H1 (cell line): ENCODE measurements at regions not wholly inside any gene's neighbourhood (a gene's known extent, or its start where the extent isn't known, plus 50 kb on each side); places are given as distances from the start of the nearest gene placed in this dataset.

Source experiments
- CTCF ChIA-PET: fragments of 300-600 bp; sonication (Branson Sonifier 250); formaldehyde crosslinking; loops from one replicate; lab custom pipeline; 2021; ENCODE audit not compliant: partially characterized antibody; lab: Charles Lee
- POLR2A ChIA-PET: fragments of 300-600 bp; sonication (Branson Sonifier 250); formaldehyde crosslinking; loops from one replicate; lab custom pipeline; 2021; ENCODE audit warnings: inconsistent platforms; ENCODE audit not compliant: partially characterized antibody; lab: Charles Lee
- DNase-seq, 2 experiments: peaks; one replicate each; pipeline versions ENCODE4 v3.0.0 to v3.0.0-alpha.2; 2010 to 2022; ENCODE audit warnings: low spot score in 2 of 2, low read depth in 1 of 2, mixed read lengths in 1 of 2
- FAIRE-seq: peaks from 2 replicates; lab custom pipeline; 2011; peaks lifted over from hg19 to GRCh38; lab: Jason Lieb, UNC
- H2AFZ ChIP-seq: 2 replicates; pipeline ENCODE4 v1.8.1; 2012; ENCODE audit warnings: low read length, inconsistent platforms
- H2AK5ac ChIP-seq: 2 replicates; pipeline ENCODE4 v1.6.1; 2013; ENCODE audit warnings: low read depth, low read length
- H2BK120ac ChIP-seq: replicated peaks from 2 replicates; pipeline ENCODE3; 2013; ENCODE audit warnings: low read depth, low read length, inconsistent platforms
- H2BK12ac ChIP-seq: 2 replicates; pipeline ENCODE4 v1.6.1; 2013; ENCODE audit warnings: low read depth, low read length
- H2BK15ac ChIP-seq: 2 replicates; pipeline ENCODE4 v1.6.1; 2013; ENCODE audit warnings: low read length
- H2BK20ac ChIP-seq: 2 replicates; pipeline ENCODE4 v1.6.1; 2013; ENCODE audit warnings: low read length
- H2BK5ac ChIP-seq: 2 replicates; pipeline ENCODE4 v1.6.1; 2013; ENCODE audit warnings: low read depth, low read length
- H3K14ac ChIP-seq: 2 replicates; pipeline ENCODE4 v1.6.1; 2013; ENCODE audit warnings: inconsistent platforms; ENCODE audit not compliant: insufficient read length
- H3K18ac ChIP-seq: 2 replicates; pipeline ENCODE4 v1.6.1; 2013; ENCODE audit warnings: low read length; ENCODE audit errors: extremely low read depth
- H3K23ac ChIP-seq: 2 replicates; pipeline ENCODE4 v1.6.1; 2013; ENCODE audit warnings: inconsistent platforms; ENCODE audit not compliant: insufficient read length
- H3K23me2 ChIP-seq: 2 replicates; pipeline ENCODE4 v1.6.1; 2013; ENCODE audit warnings: low read depth, low read length
- H3K27ac ChIP-seq: 2 replicates; pipeline ENCODE4 v1.6.1; 2011; ENCODE audit warnings: low read depth, low read length, inconsistent platforms
- H3K27me3 ChIP-seq, 4 experiments: replicated peaks in 1 of 4; 1 replicate in 1 of 4; 2 replicates in 3 of 4; pipeline versions ENCODE4 v1.6.1 to v1.8.1; 2011 to 2013; ENCODE audit warnings: low read length in 3 of 4, mild to moderate bottlenecking in 3 of 4, inconsistent platforms in 2 of 4, mixed read lengths in 2 of 4, moderate library complexity in 1 of 4; ENCODE audit not compliant: control insufficient read depth in 3 of 4, insufficient read depth in 3 of 4; ENCODE audit errors: extremely low read depth in 1 of 4
- H3K36me3 ChIP-seq, 4 experiments: 2 replicates each; pipeline versions ENCODE4 v1.6.1 to v1.8.1; 2011 to 2013; ENCODE audit warnings: mild to moderate bottlenecking in 4 of 4, low read length in 3 of 4, moderate library complexity in 2 of 4, control low read depth in 1 of 4, inconsistent platforms in 1 of 4; ENCODE audit not compliant: insufficient read depth in 4 of 4, control insufficient read depth in 2 of 4
- H3K4ac ChIP-seq: replicated peaks from 2 replicates; pipeline ENCODE3; 2013; ENCODE audit warnings: low read length, low read depth, mixed read lengths, inconsistent platforms; ENCODE audit not compliant: insufficient read length
- H3K4me1 ChIP-seq, 4 experiments: replicated peaks in 1 of 4; 1 replicate in 1 of 4; 2 replicates in 3 of 4; pipeline versions ENCODE4 v1.6.1 to v1.8.1; 2011 to 2013; ENCODE audit warnings: low read length in 3 of 4, inconsistent platforms in 2 of 4, mixed read lengths in 1 of 4; ENCODE audit not compliant: insufficient read depth in 4 of 4, control insufficient read depth in 3 of 4
- H3K4me2 ChIP-seq, 2 experiments: 2 replicates each; pipeline versions ENCODE4 v1.6.1 to v1.8.1; 2011 to 2013; ENCODE audit warnings: low read depth in 2 of 2, low read length in 2 of 2, control low read depth in 1 of 2, inconsistent platforms in 1 of 2, mild to moderate bottlenecking in 1 of 2; ENCODE audit not compliant: insufficient read depth in 1 of 2
- H3K4me3 ChIP-seq, 4 experiments: fragments of 200-600, 300-600 bp in 1 of 4; sonication (generic), shearing (Covaris generic), sonication (Bioruptor Twin) in 1 of 4; 2 replicates each; pipeline versions ENCODE4 v1.5.1 to v1.8.1; 2011 to 2016; ENCODE audit warnings: low read length in 4 of 4, low read depth in 3 of 4, control low read depth in 2 of 4, inconsistent platforms in 2 of 4, mild to moderate bottlenecking in 2 of 4, mixed read lengths in 1 of 4, moderate library complexity in 1 of 4; ENCODE audit not compliant: insufficient read depth in 2 of 4; ENCODE audit errors: extremely low read depth in 1 of 4
- H3K56ac ChIP-seq: replicated peaks from 2 replicates; pipeline ENCODE3; 2013; ENCODE audit warnings: low read depth, mild to moderate bottlenecking, mixed read lengths, low read length, inconsistent platforms; ENCODE audit not compliant: insufficient read length
- H3K79me1 ChIP-seq: 2 replicates; pipeline ENCODE4 v1.6.1; 2013; ENCODE audit warnings: low read depth, low read length, control low read depth
- H3K79me2 ChIP-seq, 2 experiments: 2 replicates each; pipeline versions ENCODE4 v1.6.1 to v1.8.1; 2012 to 2013; ENCODE audit warnings: low read length in 2 of 2, mild to moderate bottlenecking in 2 of 2, inconsistent platforms in 1 of 2; ENCODE audit not compliant: insufficient read depth in 2 of 2, control insufficient read depth in 1 of 2
- H3K9ac ChIP-seq, 4 experiments: replicated peaks in 1 of 4; 1 replicate in 1 of 4; 2 replicates in 3 of 4; pipeline versions ENCODE4 v1.6.1 to v1.8.1; 2011 to 2013; ENCODE audit warnings: low read depth in 3 of 4, low read length in 3 of 4, control low read depth in 2 of 4, mild to moderate bottlenecking in 2 of 4, moderate library complexity in 2 of 4, inconsistent platforms in 1 of 4; ENCODE audit errors: extremely low read depth in 1 of 4
- H3K9me3 ChIP-seq, 2 experiments: 2 replicates each; pipeline versions ENCODE4 v1.6.1 to v1.8.1; 2012 to 2013; ENCODE audit warnings: mild to moderate bottlenecking in 2 of 2, moderate library complexity in 2 of 2, control low read depth in 1 of 2, inconsistent platforms in 1 of 2, low read depth in 1 of 2, low read length in 1 of 2, mixed read lengths in 1 of 2; ENCODE audit not compliant: insufficient read depth in 2 of 2
- H4K20me1 ChIP-seq, 2 experiments: replicated peaks in 1 of 2; 2 replicates each; pipeline versions ENCODE3 to v1.8.1; 2011 to 2013; ENCODE audit warnings: inconsistent platforms in 2 of 2, low read length in 2 of 2, mild to moderate bottlenecking in 1 of 2; ENCODE audit not compliant: insufficient read depth in 2 of 2, control insufficient read depth in 1 of 2
- H4K5ac ChIP-seq: 2 replicates; pipeline ENCODE4 v1.6.1; 2013; ENCODE audit warnings: low read length, low read depth, mixed read lengths, inconsistent platforms; ENCODE audit not compliant: insufficient read length
- H4K8ac ChIP-seq: 2 replicates; pipeline ENCODE4 v1.8.0; 2013; ENCODE audit warnings: mild to moderate bottlenecking, moderate library complexity, low read length, inconsistent platforms; ENCODE audit not compliant: insufficient read depth; ENCODE audit errors: extremely low read depth
- H4K91ac ChIP-seq: replicated peaks from 2 replicates; pipeline ENCODE3; 2013; ENCODE audit warnings: low read length, mixed read lengths, inconsistent platforms; ENCODE audit not compliant: insufficient read length
- EGR1 ChIP-seq: IDR thresholded peaks from 2 replicates; pipeline ENCODE4 v1.6.1; 2011; ENCODE audit warnings: low read depth, low read length, borderline replicate concordance
- EZH2 ChIP-seq: fragments of 200-600 bp; sonication (generic); IDR thresholded peaks from 2 replicates; pipeline ENCODE4 v1.7.1; 2012; ENCODE audit warnings: low read depth, mild to moderate bottlenecking, moderate library complexity, low read length, inconsistent platforms; ENCODE audit not compliant: severe bottlenecking
- PHF8 ChIP-seq: fragments of 200-600 bp; sonication (generic); conservative IDR thresholded peaks from 2 replicates; pipeline ENCODE4 v1.7.1; 2012; ENCODE audit warnings: low read depth, mild to moderate bottlenecking, inconsistent platforms, low read length, moderate library complexity
- RNF2 ChIP-seq: fragments of 200-900, 300-1000 bp; sonication (generic); IDR thresholded peaks from 2 replicates; pipeline ENCODE4 v1.7.1; 2016; ENCODE audit warnings: borderline replicate concordance, low read depth, mild to moderate bottlenecking, antibody characterized with exemption, low read length; ENCODE audit not compliant: poor library complexity, severe bottlenecking; ENCODE audit errors: missing control alignments
- SIX5 ChIP-seq: IDR thresholded peaks from 2 replicates; pipeline ENCODE4 v1.6.1; 2011; ENCODE audit warnings: mild to moderate bottlenecking, low read depth, low read length
- SRF ChIP-seq: IDR thresholded peaks from 2 replicates; pipeline ENCODE4 v1.6.1; 2011; ENCODE audit warnings: mild to moderate bottlenecking, low read depth, low read length, moderate library complexity
- WGBS, 2 experiments: shearing (Covaris generic) in 1 of 2; methylation state at CpG; one replicate each; pipeline versions ENCODE4 v1.1.6 to v1.1.7; 2013 to 2015; ENCODE audit warnings: low lambda C conversion rate in 2 of 2, mixed read lengths in 2 of 2, inconsistent platforms in 1 of 2, low coverage in 1 of 2, missing lambda C conversion rate in 1 of 2; ENCODE audit not compliant: insufficient replicate concordance in 2 of 2, insufficient coverage in 1 of 2, insufficient read length in 1 of 2; ENCODE audit errors: extremely low coverage in 1 of 2, missing lambda C conversion rate in 1 of 2; 5-methylcytosine and 5-hydroxymethylcytosine counted together
- TF ChIP-seq, protein P1 (sequence below), 3 experiments: IDR thresholded peaks; 1 replicate in 2 of 3; 2 replicates in 1 of 3; pipeline versions ENCODE4 v1.5.1 to v1.6.1; 2011; ENCODE audit warnings: low read length in 3 of 3, mild to moderate bottlenecking in 3 of 3, inconsistent platforms in 2 of 3, low read depth in 1 of 3, moderate library complexity in 1 of 3; ENCODE audit not compliant: insufficient read depth in 1 of 3; ENCODE audit errors: control extremely low read depth in 1 of 3
- TF ChIP-seq, protein P2 (sequence below): IDR thresholded peaks from 2 replicates; pipeline ENCODE4 v1.6.1; 2012; ENCODE audit warnings: inconsistent platforms
- TF ChIP-seq, protein P3 (sequence below): IDR thresholded peaks from 2 replicates; pipeline ENCODE4 v1.6.1; 2012; ENCODE audit warnings: inconsistent platforms

DNA sequence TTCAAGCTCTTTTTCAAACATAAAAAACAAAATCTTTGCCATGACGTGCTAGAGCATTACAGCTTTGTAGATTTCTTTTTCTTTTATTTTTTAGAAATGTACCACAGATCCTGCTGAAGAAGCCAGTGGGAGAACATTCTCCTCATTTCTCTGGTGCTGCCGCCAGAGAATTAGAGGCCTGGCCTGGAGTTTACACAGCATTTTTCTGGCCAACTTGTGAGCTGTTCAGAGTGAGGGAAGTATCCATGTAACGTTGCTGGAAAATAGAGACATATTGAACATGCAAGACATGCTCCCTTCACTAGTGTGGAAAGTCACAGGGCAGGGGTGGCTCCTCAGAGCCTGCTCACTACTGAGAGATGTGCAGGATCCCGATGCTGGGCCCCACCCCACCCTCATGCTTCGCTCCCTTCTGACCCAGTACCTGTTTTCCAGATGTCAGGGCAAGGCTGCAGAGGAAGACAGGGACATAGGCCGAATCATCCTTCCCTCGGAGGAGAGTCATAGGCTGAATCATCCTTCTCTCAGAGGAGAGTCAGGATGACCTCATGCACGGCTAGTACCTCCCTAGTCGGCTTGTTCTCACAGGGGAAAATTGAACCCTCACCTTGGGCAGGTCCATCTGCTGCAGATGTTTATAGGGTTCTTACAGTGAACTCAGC, 298.5 kb downstream of the INSIG2 start:
- Histone ChIP-seq H3K9me3 (peaks cover 0 to 3% of the 10 kb centered on the region in 2 experiments; a peak in 1 of 4 replicates), H4K91ac (no peak overlapping the region), H3K56ac (no peak overlapping the region), H2BK5ac (no peak overlapping the region), H2AK5ac (no peak overlapping the region), H3K4me1 (no peaks in the 10 kb centered on the region), H2BK20ac (no peak overlapping the region), H3K9ac (no peak overlapping the region), H3K23me2 (no peaks in the 10 kb centered on the region), H2BK15ac (no peak overlapping the region), H3K27ac (no peak overlapping the region), H3K79me1 (no peaks in the 10 kb centered on the region), H2BK120ac (no peak overlapping the region), H3K36me3 (no peaks in the 10 kb centered on the region), H4K8ac (no peak overlapping the region), H3K4me3 (no peak overlapping the region), H3K4me2 (no peak overlapping the region), H3K79me2 (no peaks in the 10 kb centered on the region), H3K18ac (no peak overlapping the region), H3K14ac (no peak overlapping the region), H2BK12ac (no peak overlapping the region), H3K23ac (no peak overlapping the region), H3K27me3 (no peaks in the 10 kb centered on the region), H4K5ac (no peak overlapping the region), H3K4ac (no peak overlapping the region), H4K20me1 (no peaks in the 10 kb centered on the region), H2AFZ (no peak overlapping the region)
- 90% methylated on average over 9 of the region's 9 CpGs; no CpG with 5 or more reads in 1 of the 2 experiments for WGBS, 2 experiments
- POLR2A ChIA-PET: no interaction called here
- CTCF ChIA-PET: interaction anchor here (0.8 to 1.4 kb wide), 3 partner anchors 8 to 468 kb away, joined by 3 read pairs; no protein-coding TSS in a partner anchor
- DNase-seq (no peak), FAIRE-seq (no peak)
- TF ChIP-seq SIX5: no peak
- TF ChIP-seq, protein P1, sequence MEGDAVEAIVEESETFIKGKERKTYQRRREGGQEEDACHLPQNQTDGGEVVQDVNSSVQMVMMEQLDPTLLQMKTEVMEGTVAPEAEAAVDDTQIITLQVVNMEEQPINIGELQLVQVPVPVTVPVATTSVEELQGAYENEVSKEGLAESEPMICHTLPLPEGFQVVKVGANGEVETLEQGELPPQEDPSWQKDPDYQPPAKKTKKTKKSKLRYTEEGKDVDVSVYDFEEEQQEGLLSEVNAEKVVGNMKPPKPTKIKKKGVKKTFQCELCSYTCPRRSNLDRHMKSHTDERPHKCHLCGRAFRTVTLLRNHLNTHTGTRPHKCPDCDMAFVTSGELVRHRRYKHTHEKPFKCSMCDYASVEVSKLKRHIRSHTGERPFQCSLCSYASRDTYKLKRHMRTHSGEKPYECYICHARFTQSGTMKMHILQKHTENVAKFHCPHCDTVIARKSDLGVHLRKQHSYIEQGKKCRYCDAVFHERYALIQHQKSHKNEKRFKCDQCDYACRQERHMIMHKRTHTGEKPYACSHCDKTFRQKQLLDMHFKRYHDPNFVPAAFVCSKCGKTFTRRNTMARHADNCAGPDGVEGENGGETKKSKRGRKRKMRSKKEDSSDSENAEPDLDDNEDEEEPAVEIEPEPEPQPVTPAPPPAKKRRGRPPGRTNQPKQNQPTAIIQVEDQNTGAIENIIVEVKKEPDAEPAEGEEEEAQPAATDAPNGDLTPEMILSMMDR (IDR thresholded peaks at IDR 0.05; ENCODE audit: control extremely low read depth in 1 of 3, insufficient read depth in 1 of 3, low read depth in 1 of 3, low read length in 3 of 3): no peak
- no peak for TF ChIP-seq EZH2
- TF ChIP-seq, protein P2, sequence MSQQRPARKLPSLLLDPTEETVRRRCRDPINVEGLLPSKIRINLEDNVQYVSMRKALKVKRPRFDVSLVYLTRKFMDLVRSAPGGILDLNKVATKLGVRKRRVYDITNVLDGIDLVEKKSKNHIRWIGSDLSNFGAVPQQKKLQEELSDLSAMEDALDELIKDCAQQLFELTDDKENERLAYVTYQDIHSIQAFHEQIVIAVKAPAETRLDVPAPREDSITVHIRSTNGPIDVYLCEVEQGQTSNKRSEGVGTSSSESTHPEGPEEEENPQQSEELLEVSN: no peak
- TF ChIP-seq RNF2: no peak
- TF ChIP-seq, protein P3, sequence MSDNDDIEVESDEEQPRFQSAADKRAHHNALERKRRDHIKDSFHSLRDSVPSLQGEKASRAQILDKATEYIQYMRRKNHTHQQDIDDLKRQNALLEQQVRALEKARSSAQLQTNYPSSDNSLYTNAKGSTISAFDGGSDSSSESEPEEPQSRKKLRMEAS: no peak
- TF ChIP-seq EGR1: no peak
- no peak for TF ChIP-seq PHF8
- TF ChIP-seq SRF: no peak
